SJSA1 (cell line): ENCODE measurements at regions not wholly inside any gene's neighbourhood (a gene's known extent, or its start where the extent isn't known, plus 50 kb on each side); places are given as distances from the start of the nearest gene placed in this dataset.

Experiments
- DNase-seq, 2 experiments: peaks; one replicate each; pipeline ENCODE4 v3.0.0-alpha.2; 2015 to 2020; ENCODE audit warnings: low spot score in 2 of 2, low read depth in 1 of 2
- H3K27ac ChIP-seq: fragments of 250-450 bp; sonication (Bioruptor Pico); 2 replicates; pipeline ENCODE4 v1.5.1; 2020; ENCODE audit warnings: mild to moderate bottlenecking, moderate library complexity
- H3K27me3 ChIP-seq: fragments of 250-450 bp; sonication (Bioruptor Pico); replicated peaks from 2 replicates; pipeline ENCODE4 v1.5.1; 2020; ENCODE audit warnings: mild to moderate bottlenecking, moderate library complexity
- H3K36me3 ChIP-seq: fragments of 250-450 bp; sonication (Bioruptor Pico); 2 replicates; pipeline ENCODE4 v1.5.1; 2020; ENCODE audit warnings: mild to moderate bottlenecking
- H3K4me1 ChIP-seq: fragments of 250-450 bp; sonication (Bioruptor Pico); replicated peaks from 2 replicates; pipeline ENCODE4 v1.6.1; 2021; ENCODE audit warnings: mild to moderate bottlenecking
- H3K4me3 ChIP-seq: fragments of 250-450 bp; sonication (Bioruptor Pico); 2 replicates; pipeline ENCODE4 v1.5.1; 2020; ENCODE audit warnings: mild to moderate bottlenecking
- H3K9me3 ChIP-seq: fragments of 250-450 bp; sonication (Bioruptor Pico); replicated peaks from 2 replicates; pipeline ENCODE4 v1.5.1; 2020; ENCODE audit warnings: mild to moderate bottlenecking

GRCh38 chr1:191993549-191993948, 164.7 kb upstream of the RGS18 start:
- Histone ChIP-seq H3K27ac (no peak overlapping the region), H3K36me3 (no peaks in the 10 kb centered on the region), H3K4me3 (no peak overlapping the region), H3K9me3 (no peaks in the 10 kb centered on the region), H3K27me3 (no peaks in the 10 kb centered on the region), H3K4me1 (no peaks in the 10 kb centered on the region)
- DNase-seq, result no peak

- H3K27me3 ChIP-seq, result no peaks in the 10 kb centered on the region
- no peaks in the 10 kb centered on the region for H3K36me3 ChIP-seq
- no peaks in the 10 kb centered on the region for H3K9me3 ChIP-seq
- no peaks in the 10 kb centered on the region for H3K4me1 ChIP-seq
- H3K4me3 ChIP-seq, result no peak overlapping the region
- no peak overlapping the region for H3K27ac ChIP-seq
- DNase-seq, result no peak
These were observed 156.2 kb upstream of the RGS18 start for GRCh38 chr1:192002063-192002462.

- Histone ChIP-seq H3K4me1 (no peaks in the 10 kb centered on the region), H3K27me3 (no peaks in the 10 kb centered on the region), H3K9me3 (no peaks in the 10 kb centered on the region), H3K27ac (no peak overlapping the region), H3K36me3 (no peaks in the 10 kb centered on the region), H3K4me3 (no peak overlapping the region)
- DNase-seq, result no peak
These were observed 154.8 kb upstream of the RGS18 start for GRCh38 chr1:192003295-192004077.

GRCh38 chr1:192005976-192006375, 152.3 kb upstream of the RGS18 start:
- H3K27me3 ChIP-seq, result no peaks in the 10 kb centered on the region
- no peak overlapping the region for H3K27ac ChIP-seq
- H3K9me3 ChIP-seq, result no peaks in the 10 kb centered on the region
- H3K36me3 ChIP-seq, result no peaks in the 10 kb centered on the region
- DNase-seq, result no peak
- H3K4me3 ChIP-seq, result no peak overlapping the region
- no peaks in the 10 kb centered on the region for H3K4me1 ChIP-seq

- Histone ChIP-seq H3K27ac (no peak overlapping the region), H3K4me3 (no peak overlapping the region), H3K27me3 (no peaks in the 10 kb centered on the region), H3K36me3 (no peaks in the 10 kb centered on the region), H3K4me1 (no peaks in the 10 kb centered on the region), H3K9me3 (no peaks in the 10 kb centered on the region)
- no peak for DNase-seq
These were observed 149.9 kb upstream of the RGS18 start for GRCh38 chr1:192008281-192008825.

GRCh38 chr1:192010406-192010805, 147.9 kb upstream of the RGS18 start:
- H3K27ac ChIP-seq, result no peak overlapping the region
- H3K27me3 ChIP-seq, result no peaks in the 10 kb centered on the region

GRCh38 chr1:192011525-192011924, 146.7 kb upstream of the RGS18 start:
- DNase-seq, result no peak
- H3K36me3 ChIP-seq, result no peaks in the 10 kb centered on the region
- no peaks in the 10 kb centered on the region for H3K9me3 ChIP-seq
- no peak overlapping the region for H3K4me3 ChIP-seq
- no peaks in the 10 kb centered on the region for H3K4me1 ChIP-seq
- H3K27ac ChIP-seq, result no peak overlapping the region
- H3K27me3 ChIP-seq, result no peaks in the 10 kb centered on the region

More at GRCh38 chr1:192010406-192010805, 147.9 kb upstream of the RGS18 start:
- Histone ChIP-seq H3K4me3 (no peak overlapping the region), H3K4me1 (no peaks in the 10 kb centered on the region), H3K9me3 (no peaks in the 10 kb centered on the region), H3K36me3 (no peaks in the 10 kb centered on the region)
- no peak for DNase-seq

- Histone ChIP-seq H3K4me3 (no peak overlapping the region), H3K27ac (no peak overlapping the region), H3K27me3 (no peaks in the 10 kb centered on the region), H3K36me3 (no peaks in the 10 kb centered on the region), H3K9me3 (no peaks in the 10 kb centered on the region; the same call in 1 of the 2 replicates), H3K4me1 (no peaks in the 10 kb centered on the region)
- no peak for DNase-seq
These were observed 135.4 kb upstream of the RGS18 start for GRCh38 chr1:192022827-192023226.

GRCh38 chr1:192024881-192025280, 133.4 kb upstream of the RGS18 start:
- Histone ChIP-seq H3K4me1 (no peaks in the 10 kb centered on the region), H3K27ac (no peak overlapping the region), H3K4me3 (no peak overlapping the region), H3K36me3 (no peaks in the 10 kb centered on the region), H3K9me3 (no peaks in the 10 kb centered on the region; the same call in 1 of the 2 replicates), H3K27me3 (no peaks in the 10 kb centered on the region)
- no peak for DNase-seq

GRCh38 chr1:192038567-192038966, 119.7 kb upstream of the RGS18 start:
- DNase-seq, result no peak

GRCh38 chr1:192045131-192045530, 113.1 kb upstream of the RGS18 start:
- H3K27ac ChIP-seq, result no peak overlapping the region
- no peaks in the 10 kb centered on the region for H3K9me3 ChIP-seq
- DNase-seq, result no peak
- H3K4me1 ChIP-seq, result no peaks in the 10 kb centered on the region
- H3K36me3 ChIP-seq, result no peaks in the 10 kb centered on the region
- H3K4me3 ChIP-seq, result no peak overlapping the region
- no peaks in the 10 kb centered on the region for H3K27me3 ChIP-seq

More at GRCh38 chr1:192038567-192038966, 119.7 kb upstream of the RGS18 start:
- Histone ChIP-seq H3K4me3 (no peak overlapping the region), H3K27me3 (no peaks in the 10 kb centered on the region), H3K27ac (no peak overlapping the region), H3K36me3 (no peaks in the 10 kb centered on the region), H3K9me3 (no peaks in the 10 kb centered on the region), H3K4me1 (no peaks in the 10 kb centered on the region)

- Histone ChIP-seq H3K4me3 (no peak overlapping the region), H3K36me3 (no peaks in the 10 kb centered on the region), H3K9me3 (no peaks in the 10 kb centered on the region), H3K27me3 (no peaks in the 10 kb centered on the region), H3K27ac (no peak overlapping the region), H3K4me1 (no peaks in the 10 kb centered on the region)
- no peak for DNase-seq
These were observed 104.7 kb upstream of the RGS18 start for GRCh38 chr1:192053531-192053971.

- H3K27me3 ChIP-seq, result no peaks in the 10 kb centered on the region
- DNase-seq, result no peak
- H3K9me3 ChIP-seq, result no peaks in the 10 kb centered on the region
These were observed 100.5 kb upstream of the RGS18 start for GRCh38 chr1:192057766-192058165.

GRCh38 chr1:192059407-192059806, 98.9 kb upstream of the RGS18 start:
- Histone ChIP-seq H3K9me3 (no peaks in the 10 kb centered on the region), H3K27me3 (no peaks in the 10 kb centered on the region), H3K36me3 (no peaks in the 10 kb centered on the region), H3K27ac (no peak overlapping the region), H3K4me1 (no peaks in the 10 kb centered on the region), H3K4me3 (no peak overlapping the region)
- DNase-seq, result no peak

More at GRCh38 chr1:192057766-192058165, 100.5 kb upstream of the RGS18 start:
- Histone ChIP-seq H3K27ac (no peak overlapping the region), H3K36me3 (no peaks in the 10 kb centered on the region), H3K4me3 (no peak overlapping the region), H3K4me1 (no peaks in the 10 kb centered on the region)
